ENCODE measurements at regions not wholly inside any gene's neighbourhood (a gene's known extent, or its start where the extent isn't known, plus 50 kb on each side); places are given as distances from the start of the nearest gene placed in this dataset.

GRCh38 chr5:172562443-172562842 is 78.6 kb upstream of the NEURL1B start:
- TF ChIP-seq YY1 (IDR thresholded peaks at IDR 0.05; ENCODE audit: insufficient read depth, insufficient read length) (no peak), ZNF274 (IDR thresholded peaks at IDR 0.05; ENCODE audit: low read depth, low read length) (no peak), SUZ12 (IDR thresholded peaks at IDR 0.05; ENCODE audit: extremely low read depth, insufficient read depth, insufficient read length) (no peak)

All from NT2/D1 (cell line).